BE2C (cell line): ENCODE measurements at regions not wholly inside any gene's neighbourhood (a gene's known extent, or its start where the extent isn't known, plus 50 kb on each side); places are given as distances from the start of the nearest gene placed in this dataset.
"Not testable (repeated sequence)": the region's sequence is repeated elsewhere in the genome, so short reads cannot be mapped to it uniquely, and the experiment has no call there.

Experiments
- DNase-seq: peaks from one replicate; pipeline ENCODE4 v3.0.0-alpha.2; 2020
- H3K27me3 ChIP-seq: fragments of 250-450 bp; sonication (Bioruptor Pico); 2 replicates; pipeline ENCODE4 v1.5.1; 2020; ENCODE audit warnings: mild to moderate bottlenecking
- H3K36me3 ChIP-seq: fragments of 250-450 bp; sonication (Bioruptor Pico); 2 replicates; pipeline ENCODE4 v1.5.1; 2020; ENCODE audit warnings: mild to moderate bottlenecking
- H3K4me1 ChIP-seq: fragments of 250-450 bp; sonication (Bioruptor Pico); 2 replicates; pipeline ENCODE4 v1.5.1; 2020
- H3K4me3 ChIP-seq: 2 replicates; pipeline ENCODE4 v1.5.1; 2011; ENCODE audit warnings: low read depth, low read length
- H3K9me3 ChIP-seq: fragments of 250-450 bp; sonication (Bioruptor Pico); 2 replicates; pipeline ENCODE4 v1.5.1; 2020
- TF ChIP-seq, protein P1 (sequence below): IDR thresholded peaks from 2 replicates; pipeline ENCODE4 v1.5.1; 2012; ENCODE audit warnings: mild to moderate bottlenecking, low read depth, low read length

DNA sequence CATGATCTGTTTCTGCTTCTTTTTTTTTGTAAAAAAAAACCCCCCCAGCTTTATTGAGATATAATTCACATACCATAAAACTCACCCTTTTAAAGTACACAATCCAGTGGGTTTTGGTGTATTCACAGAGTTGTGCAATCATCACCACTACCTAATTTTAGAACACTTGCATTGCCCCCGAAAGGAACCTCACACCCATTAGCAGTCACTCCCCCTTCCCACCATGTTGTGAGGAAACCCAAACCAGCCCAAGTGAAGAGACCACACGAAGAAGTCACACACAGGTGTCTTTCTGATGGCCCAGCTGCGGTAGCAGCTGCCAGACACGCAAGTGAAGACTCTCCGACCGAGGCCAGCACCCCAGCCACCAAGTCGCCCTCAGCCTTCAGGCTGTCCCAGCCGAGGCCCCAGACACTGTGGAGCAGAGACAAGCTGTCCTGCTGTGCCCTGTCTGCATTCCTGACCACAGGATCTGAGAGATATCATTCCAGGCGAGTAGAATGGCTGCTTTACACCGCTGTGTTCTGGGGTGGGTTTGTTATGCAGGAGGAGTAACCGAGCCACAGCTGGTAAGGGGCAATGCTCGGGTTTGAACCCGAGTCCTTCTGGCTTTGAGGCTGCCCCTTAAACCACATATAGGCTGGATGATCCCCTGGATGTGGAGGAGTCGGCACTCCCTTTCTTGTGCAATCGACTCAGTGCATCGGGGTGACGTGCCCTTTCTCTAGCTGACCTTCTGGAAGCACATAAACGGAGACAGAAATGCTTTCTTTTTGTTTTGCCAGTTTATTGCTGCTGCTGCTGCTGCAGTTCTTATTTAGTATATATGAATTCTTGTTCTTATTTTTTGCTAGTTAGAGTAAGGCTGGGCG is 59.1 kb upstream of the PTPN1 start:
- no peak for DNase-seq
- TF ChIP-seq, protein P1, sequence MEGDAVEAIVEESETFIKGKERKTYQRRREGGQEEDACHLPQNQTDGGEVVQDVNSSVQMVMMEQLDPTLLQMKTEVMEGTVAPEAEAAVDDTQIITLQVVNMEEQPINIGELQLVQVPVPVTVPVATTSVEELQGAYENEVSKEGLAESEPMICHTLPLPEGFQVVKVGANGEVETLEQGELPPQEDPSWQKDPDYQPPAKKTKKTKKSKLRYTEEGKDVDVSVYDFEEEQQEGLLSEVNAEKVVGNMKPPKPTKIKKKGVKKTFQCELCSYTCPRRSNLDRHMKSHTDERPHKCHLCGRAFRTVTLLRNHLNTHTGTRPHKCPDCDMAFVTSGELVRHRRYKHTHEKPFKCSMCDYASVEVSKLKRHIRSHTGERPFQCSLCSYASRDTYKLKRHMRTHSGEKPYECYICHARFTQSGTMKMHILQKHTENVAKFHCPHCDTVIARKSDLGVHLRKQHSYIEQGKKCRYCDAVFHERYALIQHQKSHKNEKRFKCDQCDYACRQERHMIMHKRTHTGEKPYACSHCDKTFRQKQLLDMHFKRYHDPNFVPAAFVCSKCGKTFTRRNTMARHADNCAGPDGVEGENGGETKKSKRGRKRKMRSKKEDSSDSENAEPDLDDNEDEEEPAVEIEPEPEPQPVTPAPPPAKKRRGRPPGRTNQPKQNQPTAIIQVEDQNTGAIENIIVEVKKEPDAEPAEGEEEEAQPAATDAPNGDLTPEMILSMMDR, result no peak
- Histone ChIP-seq H3K9me3 (no peaks in the 10 kb centered on the region), H3K4me3 (no peak overlapping the region), H3K4me1 (no peaks in the 10 kb centered on the region), H3K27me3 (no peaks in the 10 kb centered on the region), H3K36me3 (no peaks in the 10 kb centered on the region)

DNA sequence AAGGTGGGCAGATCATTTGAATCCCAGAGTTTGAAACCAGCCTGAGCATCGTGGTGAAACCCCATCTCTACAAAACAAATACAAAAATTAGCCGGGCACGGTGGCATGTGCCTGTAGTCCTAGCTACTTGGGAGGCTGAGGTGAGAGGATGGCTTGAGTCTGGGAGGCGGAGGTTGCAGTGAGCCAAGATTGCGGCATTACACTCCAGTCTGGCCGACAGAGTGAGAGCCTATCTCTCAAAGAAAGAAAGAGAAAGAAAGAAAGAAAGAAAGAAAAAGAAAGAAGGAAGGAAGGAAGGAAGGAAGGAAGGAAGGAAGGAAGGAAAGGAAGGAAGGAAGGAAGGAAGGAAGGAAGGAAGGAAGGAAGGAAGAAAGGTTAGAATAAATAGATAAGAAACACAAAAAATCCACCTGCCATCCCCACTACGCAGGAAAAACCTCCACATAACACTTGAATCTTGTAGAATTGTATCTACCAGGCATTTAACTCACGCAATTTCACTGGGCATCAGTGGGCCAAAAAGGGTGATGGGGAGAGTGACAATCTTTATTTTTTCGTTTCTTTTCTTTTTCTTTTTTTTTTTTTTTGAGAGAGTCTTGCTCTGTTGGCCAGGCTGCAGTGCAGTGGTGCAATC is 58.3 kb upstream of the PTPN1 start:
- H3K4me3 ChIP-seq, H3K9me3 ChIP-seq, H3K36me3 ChIP-seq, H3K27me3 ChIP-seq, DNase-seq, H3K4me1 ChIP-seq: not testable (repeated sequence)

DNA sequence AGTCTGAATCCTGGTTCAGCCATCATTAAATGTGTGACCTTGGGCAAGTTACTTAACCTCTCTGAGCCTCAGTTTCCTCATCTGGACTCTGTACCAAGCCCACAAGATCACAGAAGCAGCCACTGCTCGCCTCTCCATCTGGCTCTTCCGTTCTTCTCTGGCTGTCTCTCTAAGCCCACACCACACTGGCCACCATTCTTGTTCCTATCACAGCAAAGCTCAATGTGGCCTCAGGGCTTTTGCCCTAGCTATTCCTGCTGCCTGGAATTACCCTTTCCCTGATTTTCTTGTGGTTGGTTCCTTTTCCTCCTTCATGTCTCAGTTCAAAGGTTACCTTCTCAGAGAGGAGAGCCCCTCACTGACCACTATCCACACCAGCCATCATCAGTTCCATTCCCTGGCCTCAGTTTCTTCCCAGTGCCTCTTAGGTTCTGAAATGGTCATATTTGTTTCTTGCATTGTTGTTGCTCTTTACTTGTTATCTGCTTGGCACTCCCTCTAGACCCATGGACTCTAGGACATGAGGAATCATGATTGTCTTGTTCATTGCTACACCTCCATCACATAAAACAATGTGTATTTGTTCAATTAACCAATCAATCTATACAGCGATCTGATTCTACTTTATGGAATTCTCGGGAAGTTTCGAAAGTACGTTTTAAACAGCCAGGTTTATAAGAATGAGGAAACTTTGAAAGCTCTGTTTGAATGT is 56.5 kb upstream of the PTPN1 start:
- Histone ChIP-seq H3K4me3 (no peak overlapping the region), H3K4me1 (no peaks in the 10 kb centered on the region), H3K27me3 (no peaks in the 10 kb centered on the region), H3K36me3 (no peaks in the 10 kb centered on the region), H3K9me3 (no peaks in the 10 kb centered on the region)
- TF ChIP-seq, protein P1, result no peak
- DNase-seq, result no peak

DNA sequence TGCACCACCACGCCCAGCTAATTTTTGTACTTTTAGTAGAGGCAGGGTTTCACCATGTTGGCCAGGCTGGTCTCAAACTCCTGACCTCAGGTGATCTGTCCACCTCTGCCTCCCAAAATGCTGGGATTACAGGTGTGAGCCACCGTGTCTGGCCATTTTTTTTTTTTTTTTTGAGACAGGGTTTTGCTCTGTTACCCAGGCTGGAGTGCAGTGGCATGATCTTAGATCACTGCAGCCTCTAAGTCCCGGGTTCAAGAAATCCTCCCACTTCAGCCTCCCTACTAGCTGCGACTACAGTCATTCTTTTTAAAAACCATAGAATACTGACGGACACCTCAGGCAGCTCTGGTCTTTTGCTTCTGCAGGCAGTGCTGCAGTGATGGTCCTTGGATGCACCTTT is 54.9 kb upstream of the PTPN1 start:
- not testable (repeated sequence) for H3K27me3 ChIP-seq, DNase-seq, H3K36me3 ChIP-seq, H3K4me1 ChIP-seq, H3K4me3 ChIP-seq, H3K9me3 ChIP-seq

DNA sequence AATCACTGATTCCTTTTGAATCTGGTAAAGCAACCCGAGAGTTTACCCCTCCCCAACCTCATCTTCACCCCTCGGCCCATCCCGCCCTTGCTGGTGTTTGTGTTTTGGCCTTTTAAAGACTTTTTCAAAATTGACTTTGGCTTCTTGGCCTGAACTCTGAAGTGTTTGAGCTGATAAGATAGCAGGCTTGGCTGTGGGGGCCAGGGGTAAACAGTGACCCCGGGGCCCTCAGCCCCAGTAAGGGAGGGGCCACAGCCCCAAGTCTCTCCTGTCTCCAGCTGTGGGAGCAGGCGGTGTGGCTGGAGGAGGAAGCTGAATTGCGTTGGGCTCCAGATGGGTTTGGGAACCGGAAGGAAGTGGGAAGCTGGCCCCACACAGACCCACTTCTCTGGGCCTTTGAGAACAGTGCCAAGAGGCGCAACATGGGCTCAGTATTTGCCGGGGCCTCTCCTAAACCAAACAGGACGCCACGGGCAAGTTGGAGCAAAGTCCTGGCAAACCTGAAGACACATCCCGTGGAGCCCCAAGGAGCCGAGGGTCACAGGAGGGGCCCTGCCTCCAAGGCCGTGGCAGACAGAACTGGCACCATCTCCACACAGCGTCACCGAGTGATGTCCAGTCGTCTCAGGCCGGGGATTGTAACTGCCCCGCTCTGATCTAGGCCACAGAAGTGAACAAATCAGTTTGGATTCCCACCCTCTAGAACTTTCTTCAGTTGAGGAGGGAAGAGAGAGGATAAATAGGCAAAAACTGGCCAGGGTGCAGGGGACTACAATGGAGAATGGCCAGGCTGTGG is 54.3 kb upstream of the PTPN1 start:
- DNase-seq, result no peak
- H3K27me3 ChIP-seq, result no peaks in the 10 kb centered on the region
- no peaks in the 10 kb centered on the region for H3K9me3 ChIP-seq
- H3K4me1 ChIP-seq, result no peaks in the 10 kb centered on the region
- TF ChIP-seq, protein P1, result no peak
- no peaks in the 10 kb centered on the region for H3K36me3 ChIP-seq
- H3K4me3 ChIP-seq, result no peak overlapping the region

DNA sequence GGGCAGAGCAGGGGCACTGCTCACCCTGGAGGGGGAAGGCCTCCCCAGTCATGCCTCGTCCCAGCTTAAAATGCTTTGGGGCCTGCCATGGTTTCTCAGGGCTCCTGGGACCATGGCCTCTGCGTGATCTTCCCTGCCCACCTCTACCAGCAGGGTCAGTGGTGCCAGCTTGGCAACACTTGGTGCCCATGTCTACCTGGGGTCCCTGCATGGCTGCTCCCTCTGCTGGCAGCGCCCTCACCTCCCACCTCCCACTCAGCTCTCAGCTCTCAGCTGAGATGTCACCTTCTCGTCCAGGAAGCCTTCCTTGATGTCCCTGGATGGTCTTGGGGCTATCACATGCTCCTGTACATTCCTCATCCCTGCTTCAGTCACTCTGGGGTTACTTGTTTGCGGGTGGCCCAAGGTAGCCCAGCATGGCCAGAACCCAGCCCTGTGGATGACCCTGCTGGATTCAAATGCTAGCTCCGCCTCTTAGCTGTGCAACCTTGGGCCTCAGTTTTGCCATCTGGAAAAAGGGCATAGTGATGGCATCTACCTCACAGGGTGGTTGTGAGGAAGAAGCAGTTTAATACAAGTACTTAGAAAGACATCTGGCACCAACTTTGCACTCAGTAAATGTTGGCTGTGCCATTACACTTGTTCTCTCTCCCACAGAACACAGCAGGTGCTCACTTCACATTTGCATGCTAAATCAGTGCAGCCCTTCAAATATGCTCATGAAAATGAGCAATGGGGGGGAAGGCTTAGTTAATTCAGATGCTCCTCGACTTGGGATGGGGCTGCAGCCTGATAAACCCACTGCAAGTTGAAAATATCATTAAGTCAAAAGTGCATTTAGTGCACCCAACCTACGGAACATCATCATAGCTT is 53.5 kb upstream of the PTPN1 start:
- no peak overlapping the region for H3K4me3 ChIP-seq
- no peaks in the 10 kb centered on the region for H3K9me3 ChIP-seq
- no peaks in the 10 kb centered on the region for H3K27me3 ChIP-seq
- TF ChIP-seq, protein P1, result peak; percentile 27
- H3K4me1 ChIP-seq, result no peaks in the 10 kb centered on the region
- no peaks in the 10 kb centered on the region for H3K36me3 ChIP-seq
- no peak for DNase-seq
